Progenitor cell of endocrine pancreas (in vitro differentiated cells): ENCODE measurements at regions not wholly inside any gene's neighbourhood (a gene's known extent, or its start where the extent isn't known, plus 50 kb on each side); places are given as distances from the start of the nearest gene placed in this dataset.
"Not testable (repeated sequence)": the region's sequence is repeated elsewhere in the genome, so short reads cannot be mapped to it uniquely, and the experiment has no call there.

Experiments
- DNase-seq: peaks from one replicate; pipeline ENCODE4 v3.0.0; 2021; ENCODE audit warnings: low spot score; ENCODE audit not compliant: unreplicated experiment
- H3K27ac Mint-ChIP-seq: 2 replicates; pipeline ENCODE4 v1.8.0; 2021; ENCODE audit warnings: mild to moderate bottlenecking, moderate library complexity, mixed read lengths
- H3K27me3 Mint-ChIP-seq: 2 replicates; pipeline ENCODE4 v1.8.0; 2021; ENCODE audit warnings: mixed read lengths
- H3K36me3 Mint-ChIP-seq: 2 replicates; pipeline ENCODE4 v1.8.0; 2022; ENCODE audit warnings: mixed read lengths; ENCODE audit not compliant: insufficient read depth
- H3K4me1 Mint-ChIP-seq: 2 replicates; pipeline ENCODE4 v1.8.0; 2021; ENCODE audit warnings: low read depth, mixed read lengths
- H3K4me3 Mint-ChIP-seq: 2 replicates; pipeline ENCODE4 v1.8.0; 2021; ENCODE audit warnings: low read depth, mild to moderate bottlenecking, moderate library complexity, mixed read lengths
- H3K9me3 Mint-ChIP-seq: 2 replicates; pipeline ENCODE4 v1.8.0; 2021; ENCODE audit warnings: low read depth, mixed read lengths
- TF ChIP-seq, protein P1 (sequence below): fragments of 200-600 bp; sonication (generic); IDR thresholded peaks from one replicate; pipeline ENCODE4 v1.5.0; 2021; ENCODE audit warnings: antibody characterized with exemption, mild to moderate bottlenecking; ENCODE audit not compliant: unreplicated experiment

DNA sequence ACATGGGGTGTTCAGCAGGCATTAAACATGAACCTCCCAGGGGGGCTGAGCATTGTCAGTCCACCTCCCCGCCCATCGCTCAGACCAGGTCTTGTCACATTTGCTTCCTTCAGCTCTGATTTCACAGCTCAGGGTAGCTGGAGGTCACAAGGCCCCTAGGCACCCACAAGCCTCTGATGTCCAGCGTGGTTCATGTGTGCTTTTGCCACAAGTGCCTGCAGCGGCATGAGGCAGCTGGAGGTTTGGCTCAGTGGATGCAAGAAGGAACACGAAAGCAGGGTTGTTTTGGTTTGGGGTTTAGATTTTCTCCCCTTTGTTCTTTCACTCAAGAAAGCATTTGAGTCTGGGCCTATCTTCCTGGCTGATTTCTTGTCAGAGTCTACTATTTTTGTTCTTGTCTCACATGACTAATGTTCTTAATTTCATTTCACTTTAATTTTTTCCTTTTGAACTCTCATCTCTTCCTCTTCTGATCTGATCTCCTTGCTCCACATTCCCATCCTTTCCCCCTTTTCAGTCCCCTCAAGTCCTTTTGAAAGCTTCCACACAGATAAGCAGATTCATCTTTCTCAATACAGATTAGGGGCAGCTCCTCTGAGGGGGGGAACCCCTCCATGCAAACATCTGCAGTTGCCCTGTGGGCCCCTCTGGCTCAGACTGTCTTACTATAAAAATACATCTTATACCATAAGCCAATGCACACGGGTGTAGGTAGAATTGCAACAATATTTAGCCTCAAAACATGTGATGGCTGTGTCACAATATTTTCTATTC is 68.1 kb upstream of the CEP85L start:
- TF ChIP-seq, protein P1, sequence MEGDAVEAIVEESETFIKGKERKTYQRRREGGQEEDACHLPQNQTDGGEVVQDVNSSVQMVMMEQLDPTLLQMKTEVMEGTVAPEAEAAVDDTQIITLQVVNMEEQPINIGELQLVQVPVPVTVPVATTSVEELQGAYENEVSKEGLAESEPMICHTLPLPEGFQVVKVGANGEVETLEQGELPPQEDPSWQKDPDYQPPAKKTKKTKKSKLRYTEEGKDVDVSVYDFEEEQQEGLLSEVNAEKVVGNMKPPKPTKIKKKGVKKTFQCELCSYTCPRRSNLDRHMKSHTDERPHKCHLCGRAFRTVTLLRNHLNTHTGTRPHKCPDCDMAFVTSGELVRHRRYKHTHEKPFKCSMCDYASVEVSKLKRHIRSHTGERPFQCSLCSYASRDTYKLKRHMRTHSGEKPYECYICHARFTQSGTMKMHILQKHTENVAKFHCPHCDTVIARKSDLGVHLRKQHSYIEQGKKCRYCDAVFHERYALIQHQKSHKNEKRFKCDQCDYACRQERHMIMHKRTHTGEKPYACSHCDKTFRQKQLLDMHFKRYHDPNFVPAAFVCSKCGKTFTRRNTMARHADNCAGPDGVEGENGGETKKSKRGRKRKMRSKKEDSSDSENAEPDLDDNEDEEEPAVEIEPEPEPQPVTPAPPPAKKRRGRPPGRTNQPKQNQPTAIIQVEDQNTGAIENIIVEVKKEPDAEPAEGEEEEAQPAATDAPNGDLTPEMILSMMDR = no peak
- H3K27ac Mint-ChIP-seq = no peak overlapping the region
- no peak for DNase-seq
- H3K4me1 Mint-ChIP-seq = no peaks in the 10 kb centered on the region
- no peaks in the 10 kb centered on the region for H3K9me3 Mint-ChIP-seq
- H3K27me3 Mint-ChIP-seq = no peaks in the 10 kb centered on the region
- no peak overlapping the region for H3K4me3 Mint-ChIP-seq
- no peaks in the 10 kb centered on the region for H3K36me3 Mint-ChIP-seq

DNA sequence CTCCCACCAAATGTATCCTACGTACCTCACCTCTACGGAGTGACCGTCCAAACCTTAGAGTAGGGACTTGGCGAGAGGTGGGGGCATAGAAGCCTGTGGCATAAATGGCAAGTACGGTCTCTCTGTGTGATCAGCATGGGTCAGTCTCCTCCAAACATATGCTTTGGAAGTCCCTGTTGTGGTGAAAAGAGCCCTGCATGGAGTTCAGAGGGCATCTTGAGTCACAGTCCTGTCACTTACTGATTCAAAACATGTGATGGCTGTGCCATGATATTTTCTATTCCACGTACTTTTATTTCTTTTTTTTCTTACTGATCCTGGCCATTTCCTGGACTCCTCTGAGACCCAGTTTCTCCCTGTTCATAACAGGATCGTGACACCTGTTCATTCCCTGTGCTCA is 67.5 kb upstream of the CEP85L start:
- no peak overlapping the region for H3K4me3 Mint-ChIP-seq
- no peak overlapping the region for H3K27ac Mint-ChIP-seq
- TF ChIP-seq, protein P1 = no peak
- H3K9me3 Mint-ChIP-seq = no peaks in the 10 kb centered on the region
- no peak for DNase-seq
- H3K27me3 Mint-ChIP-seq = no peaks in the 10 kb centered on the region
- H3K36me3 Mint-ChIP-seq = no peaks in the 10 kb centered on the region
- no peaks in the 10 kb centered on the region for H3K4me1 Mint-ChIP-seq

DNA sequence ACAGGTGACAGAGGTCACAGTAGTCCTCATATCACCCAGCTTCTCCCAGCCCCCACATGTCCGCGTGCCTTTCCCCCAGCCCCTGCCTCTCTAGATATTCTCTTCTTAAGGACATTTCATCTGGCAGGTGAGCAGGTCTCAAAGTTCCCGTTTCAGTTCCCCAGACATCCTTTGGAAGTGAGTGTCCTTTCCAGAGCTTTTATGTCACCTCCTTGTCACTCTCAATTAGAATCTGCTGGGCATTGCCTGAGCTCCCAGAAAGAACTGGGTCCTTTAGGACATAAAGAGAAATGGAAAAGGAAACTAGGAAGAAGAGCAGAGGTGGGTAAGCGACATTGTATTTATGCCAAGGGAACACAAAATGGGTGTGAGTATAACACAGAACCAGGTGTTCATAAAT is 66.9 kb upstream of the CEP85L start:
- no peaks in the 10 kb centered on the region for H3K9me3 Mint-ChIP-seq
- no peak for DNase-seq
- H3K4me1 Mint-ChIP-seq = no peaks in the 10 kb centered on the region
- no peak overlapping the region for H3K27ac Mint-ChIP-seq
- no peaks in the 10 kb centered on the region for H3K36me3 Mint-ChIP-seq
- no peaks in the 10 kb centered on the region for H3K27me3 Mint-ChIP-seq
- TF ChIP-seq, protein P1 = no peak
- no peak overlapping the region for H3K4me3 Mint-ChIP-seq

GRCh38 chr6:118717106-118717505 is 65.7 kb upstream of the CEP85L start:
- no peaks in the 10 kb centered on the region for H3K27me3 Mint-ChIP-seq
- H3K4me3 Mint-ChIP-seq = no peak overlapping the region
- TF ChIP-seq, protein P1 = no peak
- no peaks in the 10 kb centered on the region for H3K9me3 Mint-ChIP-seq
- no peak for DNase-seq
- H3K36me3 Mint-ChIP-seq = no peaks in the 10 kb centered on the region
- no peak overlapping the region for H3K27ac Mint-ChIP-seq
- no peaks in the 10 kb centered on the region for H3K4me1 Mint-ChIP-seq

GRCh38 chr6:118715907-118716306 is 64.5 kb upstream of the CEP85L start:
- not testable (repeated sequence) for H3K27me3 Mint-ChIP-seq, H3K4me3 Mint-ChIP-seq, DNase-seq, H3K36me3 Mint-ChIP-seq, H3K27ac Mint-ChIP-seq, H3K4me1 Mint-ChIP-seq, H3K9me3 Mint-ChIP-seq

DNA sequence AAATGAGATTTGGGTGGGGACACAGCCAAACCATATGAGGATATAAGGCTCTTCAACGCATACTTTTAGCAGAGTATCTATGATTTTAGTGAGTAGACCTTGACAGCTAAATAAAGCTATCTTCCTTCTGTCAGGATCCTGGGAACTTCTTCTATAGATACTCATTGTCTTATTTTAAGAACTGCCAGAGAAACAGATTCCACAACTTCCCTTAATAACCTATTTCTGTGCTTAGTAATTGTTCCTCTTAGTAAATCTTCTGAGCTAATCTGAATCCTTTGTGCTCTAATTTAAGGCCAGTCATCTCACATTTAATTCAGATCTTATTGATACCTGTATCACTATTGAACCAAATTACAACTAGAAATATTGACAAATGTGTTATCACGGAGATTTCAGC is 64.0 kb upstream of the CEP85L start:
- DNase-seq = no peak
- no peaks in the 10 kb centered on the region for H3K9me3 Mint-ChIP-seq
- TF ChIP-seq, protein P1 = no peak
- H3K4me1 Mint-ChIP-seq = no peaks in the 10 kb centered on the region
- no peaks in the 10 kb centered on the region for H3K27me3 Mint-ChIP-seq
- H3K27ac Mint-ChIP-seq = no peak overlapping the region
- no peaks in the 10 kb centered on the region for H3K36me3 Mint-ChIP-seq
- H3K4me3 Mint-ChIP-seq = no peak overlapping the region
